ENCODE measurements at regions not wholly inside any gene's neighbourhood (a gene's known extent, or its start where the extent isn't known, plus 50 kb on each side); places are given as distances from the start of the nearest gene placed in this dataset.
"Not testable (repeated sequence)": the region's sequence is repeated elsewhere in the genome, so short reads cannot be mapped to it uniquely, and the experiment has no call there.

DNA sequence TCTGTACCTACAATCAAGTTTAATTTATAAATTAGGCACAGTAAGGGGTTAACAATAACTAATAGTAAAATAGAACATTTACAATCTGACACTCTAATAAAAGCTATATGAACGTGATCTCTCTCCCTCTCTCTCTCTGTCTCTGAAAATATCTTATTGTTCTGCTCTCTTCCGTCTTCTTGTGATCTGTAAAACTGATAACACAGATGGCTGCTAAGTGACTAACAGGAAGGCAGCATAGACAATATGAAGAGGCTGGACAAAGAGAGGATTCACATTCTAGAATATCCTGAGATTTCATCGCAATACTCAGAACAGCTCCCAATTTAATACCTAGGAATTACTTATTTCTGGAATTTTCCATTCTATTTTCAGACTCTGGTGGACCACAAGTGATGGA lies 827.2 kb downstream of the FLRT2 start:
- in situ Hi-C loops (cut with HindIII; ENCODE audit: low sequenced_read_pairs) = no loop called here
- TF ChIP-seq, protein P1, sequence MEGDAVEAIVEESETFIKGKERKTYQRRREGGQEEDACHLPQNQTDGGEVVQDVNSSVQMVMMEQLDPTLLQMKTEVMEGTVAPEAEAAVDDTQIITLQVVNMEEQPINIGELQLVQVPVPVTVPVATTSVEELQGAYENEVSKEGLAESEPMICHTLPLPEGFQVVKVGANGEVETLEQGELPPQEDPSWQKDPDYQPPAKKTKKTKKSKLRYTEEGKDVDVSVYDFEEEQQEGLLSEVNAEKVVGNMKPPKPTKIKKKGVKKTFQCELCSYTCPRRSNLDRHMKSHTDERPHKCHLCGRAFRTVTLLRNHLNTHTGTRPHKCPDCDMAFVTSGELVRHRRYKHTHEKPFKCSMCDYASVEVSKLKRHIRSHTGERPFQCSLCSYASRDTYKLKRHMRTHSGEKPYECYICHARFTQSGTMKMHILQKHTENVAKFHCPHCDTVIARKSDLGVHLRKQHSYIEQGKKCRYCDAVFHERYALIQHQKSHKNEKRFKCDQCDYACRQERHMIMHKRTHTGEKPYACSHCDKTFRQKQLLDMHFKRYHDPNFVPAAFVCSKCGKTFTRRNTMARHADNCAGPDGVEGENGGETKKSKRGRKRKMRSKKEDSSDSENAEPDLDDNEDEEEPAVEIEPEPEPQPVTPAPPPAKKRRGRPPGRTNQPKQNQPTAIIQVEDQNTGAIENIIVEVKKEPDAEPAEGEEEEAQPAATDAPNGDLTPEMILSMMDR (IDR thresholded peaks at IDR 0.05; ENCODE audit: low read depth, low read length, missing control alignments) = no peak
- H3K4me3 ChIP-seq (ENCODE audit: low read depth, low read length) = no peak overlapping the region
- DNase-seq (ENCODE audit: low read depth) = no peak

DNA sequence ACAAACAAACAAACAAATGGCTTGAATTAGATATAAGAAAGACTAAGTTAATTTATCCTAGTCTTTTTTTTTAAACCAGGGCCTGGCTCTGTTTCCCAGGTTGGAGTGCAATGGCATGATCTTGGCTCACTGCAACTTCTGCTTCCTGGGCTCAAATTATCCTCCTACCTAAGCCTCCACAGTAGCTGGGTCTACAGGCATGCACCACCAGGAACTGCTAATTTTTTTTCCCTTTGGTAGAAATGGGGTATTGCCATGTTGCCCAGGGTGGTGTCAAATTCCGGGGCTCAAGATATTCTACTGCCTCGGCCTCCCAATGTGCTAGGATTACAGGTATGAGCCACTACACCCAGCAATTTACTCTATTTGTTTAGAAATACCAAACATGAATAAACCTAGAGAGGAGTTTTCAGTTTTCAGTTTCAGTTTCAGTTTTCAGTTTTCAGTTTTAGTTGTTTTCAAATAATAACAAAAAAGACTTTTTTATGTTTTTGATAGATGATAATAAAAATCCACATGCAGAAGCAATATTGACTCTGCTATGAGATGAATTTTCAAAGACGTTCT lies 817.0 kb downstream of the FLRT2 start:
- in situ Hi-C loops (cut with HindIII; ENCODE audit: low sequenced_read_pairs) = no loop called here
- TF ChIP-seq, protein P1 (IDR thresholded peaks at IDR 0.05; ENCODE audit: low read depth, low read length, missing control alignments) = no peak
- H3K4me3 ChIP-seq (ENCODE audit: low read depth, low read length) = no peak overlapping the region
- DNase-seq (ENCODE audit: low read depth) = no peak

DNA sequence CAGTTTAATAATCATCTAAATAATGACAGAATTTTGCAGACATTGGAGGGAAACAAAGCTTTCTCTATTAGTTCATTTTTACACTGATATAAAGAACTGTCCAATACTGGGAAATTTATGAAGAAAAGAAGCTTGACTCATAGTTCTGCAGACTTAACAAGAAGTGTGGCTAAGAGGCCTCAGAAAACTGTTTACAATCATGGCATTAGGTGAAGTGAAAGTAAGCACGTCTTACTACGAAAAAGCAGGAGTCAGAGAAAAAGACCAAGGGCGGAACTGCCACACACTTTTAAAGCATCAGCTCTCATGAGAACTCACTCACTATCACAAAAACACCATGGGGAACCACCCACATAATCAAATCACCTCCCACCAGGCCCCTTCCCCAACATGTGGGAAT lies 804.4 kb downstream of the FLRT2 start:
- DNase-seq (ENCODE audit: low read depth) = no peak
- in situ Hi-C loops (cut with HindIII; ENCODE audit: low sequenced_read_pairs) = no loop called here

DNA sequence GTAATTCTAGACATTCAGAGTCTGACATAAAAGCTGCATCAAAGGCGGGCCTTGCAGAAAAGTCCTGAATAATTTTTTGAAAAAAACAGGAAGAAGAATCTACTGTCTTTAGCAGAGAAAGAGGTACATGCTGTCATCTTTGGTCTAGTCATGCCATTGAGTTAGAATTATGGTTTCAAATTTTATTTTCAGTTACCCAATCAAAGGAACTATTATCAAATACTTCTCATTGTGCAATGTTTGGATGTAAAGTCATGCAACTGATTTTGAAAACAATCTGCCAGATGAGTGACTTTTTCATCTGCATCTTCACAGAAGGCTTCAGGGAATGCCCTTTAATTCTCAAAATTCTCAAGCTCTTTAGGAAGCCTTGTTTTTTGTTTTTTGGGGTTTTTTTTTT lies 803.5 kb downstream of the FLRT2 start:
- DNase-seq (ENCODE audit: low read depth) = no peak
- no peak overlapping the region for H3K4me3 ChIP-seq (ENCODE audit: low read depth, low read length)
- in situ Hi-C loops (cut with HindIII; ENCODE audit: low sequenced_read_pairs) = no loop called here
- TF ChIP-seq, protein P1 (IDR thresholded peaks at IDR 0.05; ENCODE audit: low read depth, low read length, missing control alignments) = no peak

More for the DNA sequence above, 804.4 kb downstream of the FLRT2 start:
- H3K4me3 ChIP-seq (ENCODE audit: low read depth, low read length) = no peak overlapping the region
- TF ChIP-seq, protein P1 (IDR thresholded peaks at IDR 0.05; ENCODE audit: low read depth, low read length, missing control alignments) = no peak

DNA sequence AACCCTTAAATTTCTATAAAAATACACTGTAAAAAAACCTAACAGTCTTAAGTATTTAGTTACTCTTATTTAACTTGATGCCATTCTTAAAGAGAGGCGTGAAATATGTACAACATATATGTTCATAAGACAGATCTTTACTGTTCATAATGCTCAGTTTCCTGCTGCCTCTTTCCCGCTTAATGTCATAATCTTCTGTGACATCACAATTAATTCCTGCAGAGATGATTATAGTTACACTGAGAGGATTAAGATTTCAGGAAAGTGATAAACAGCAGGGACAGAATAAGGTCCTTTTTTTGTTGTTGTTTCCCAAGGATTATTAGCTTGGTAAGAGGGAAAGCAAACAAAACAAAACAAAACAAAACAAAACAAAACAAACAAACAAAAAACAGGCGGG lies 801.4 kb downstream of the FLRT2 start:
- TF ChIP-seq, protein P1 (IDR thresholded peaks at IDR 0.05; ENCODE audit: low read depth, low read length, missing control alignments) = no peak
- no peak for DNase-seq (ENCODE audit: low read depth)
- in situ Hi-C loops (cut with HindIII; ENCODE audit: low sequenced_read_pairs) = no loop called here
- H3K4me3 ChIP-seq (ENCODE audit: low read depth, low read length) = no peak overlapping the region

DNA sequence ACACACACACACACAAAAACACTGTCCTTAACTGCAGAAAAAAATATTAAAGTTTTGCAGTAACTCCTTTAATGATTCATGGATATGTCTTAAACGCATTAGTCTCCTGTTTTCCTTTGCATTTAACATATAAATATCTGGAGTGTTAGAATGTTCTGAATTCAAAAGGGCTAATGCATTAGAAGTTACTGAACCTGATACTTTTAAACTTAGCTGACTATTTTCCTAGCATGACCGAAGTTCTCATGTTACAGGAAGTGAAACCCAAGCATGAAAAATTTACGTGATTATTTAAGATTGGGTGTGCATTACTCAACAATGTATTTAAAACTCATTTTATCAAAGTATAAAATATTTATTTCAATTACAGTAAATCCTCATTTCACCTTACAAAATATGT lies 791.2 kb downstream of the FLRT2 start:
- no peak overlapping the region for H3K4me3 ChIP-seq (ENCODE audit: low read depth, low read length)
- no peak for DNase-seq (ENCODE audit: low read depth)
- in situ Hi-C loops (cut with HindIII; ENCODE audit: low sequenced_read_pairs) = no loop called here
- TF ChIP-seq, protein P1 (IDR thresholded peaks at IDR 0.05; ENCODE audit: low read depth, low read length, missing control alignments) = no peak

DNA sequence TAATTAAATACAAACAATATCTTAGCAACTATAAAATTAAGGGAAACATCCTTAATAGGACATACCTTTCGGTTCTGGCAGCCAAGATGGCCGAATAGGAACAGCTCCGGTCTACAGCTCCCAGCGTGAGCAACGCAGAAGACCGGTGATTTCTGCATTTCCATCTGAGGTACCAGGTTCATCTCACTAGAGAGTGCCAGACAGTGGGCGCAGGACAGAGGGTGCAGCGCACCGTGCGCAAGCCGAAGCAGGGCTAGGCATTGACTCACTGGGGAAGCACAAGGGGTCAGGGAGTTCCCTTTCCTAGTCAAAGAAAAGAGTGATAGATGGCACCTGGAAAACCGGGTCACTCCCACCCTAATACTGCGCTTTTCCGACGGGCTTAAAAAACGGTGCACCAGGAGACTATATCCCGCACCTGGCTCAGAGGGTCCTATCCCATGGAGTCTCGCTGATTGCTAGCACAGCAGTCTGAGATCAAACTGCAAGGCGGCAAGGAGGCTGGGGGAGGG lies 782.3 kb downstream of the FLRT2 start:
- in situ Hi-C loops (cut with HindIII; ENCODE audit: low sequenced_read_pairs); DNase-seq (ENCODE audit: low read depth); H3K4me3 ChIP-seq (ENCODE audit: low read depth, low read length): not testable (repeated sequence)

Measured in astrocyte of the cerebellum (primary cell).